Skeletal muscle tissue (tissue), 3 donors: ENCODE measurements at regions not wholly inside any gene's neighbourhood (a gene's known extent, or its start where the extent isn't known, plus 50 kb on each side); places are given as distances from the start of the nearest gene placed in this dataset.

Experiments
- H3K27ac ChIP-seq: one replicate; pipeline ENCODE4 v1.7.0; 2013; ENCODE audit warnings: mild to moderate bottlenecking, low read depth, low read length, inconsistent platforms
- H3K27me3 ChIP-seq, 3 donors: one replicate each; pipeline ENCODE4 v1.7.0; 2013; ENCODE audit warnings: low read length in 3 of 3; ENCODE audit not compliant: control insufficient read depth in 3 of 3, insufficient read depth in 3 of 3
- H3K36me3 ChIP-seq, 3 donors: one replicate each; pipeline ENCODE4 v1.7.0; 2013; ENCODE audit warnings: low read length in 3 of 3; ENCODE audit not compliant: control insufficient read depth in 3 of 3, insufficient read depth in 3 of 3
- H3K4me1 ChIP-seq, 3 donors: one replicate each; pipeline ENCODE4 v1.7.0; 2013; ENCODE audit warnings: low read length in 3 of 3, mild to moderate bottlenecking in 3 of 3; ENCODE audit not compliant: control insufficient read depth in 3 of 3, insufficient read depth in 3 of 3
- H3K4me3 ChIP-seq, 3 donors: one replicate each; pipeline ENCODE4 v1.7.0; 2013; ENCODE audit warnings: low read length in 3 of 3
- H3K9ac ChIP-seq, 3 donors: one replicate each; pipeline ENCODE4 v1.7.0; 2013; ENCODE audit warnings: low read length in 3 of 3, mild to moderate bottlenecking in 3 of 3, moderate library complexity in 2 of 3, low read depth in 1 of 3
- H3K9me3 ChIP-seq, 3 donors: one replicate each; pipeline ENCODE4 v1.7.0; 2013; ENCODE audit warnings: low read length in 3 of 3; ENCODE audit not compliant: control insufficient read depth in 3 of 3
- donor health status: Osteomylitis.

DNA sequence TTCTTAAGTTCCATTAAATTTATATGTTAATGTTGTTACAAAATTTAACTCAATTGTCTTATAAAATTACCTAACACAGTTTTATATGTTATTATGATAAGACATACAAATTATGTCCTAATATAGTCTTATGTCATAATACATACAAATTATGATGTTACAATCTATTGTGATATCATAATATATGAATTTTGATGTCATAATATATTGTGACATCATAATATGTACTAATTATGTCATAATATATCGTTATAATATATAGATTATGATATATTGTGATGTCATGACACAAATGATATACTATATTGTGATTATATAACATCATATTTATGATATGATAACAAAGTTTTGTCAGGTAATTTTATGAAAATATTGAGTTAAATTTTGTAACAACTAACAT, 1789.6 kb downstream of the TP53TG3F start:
- Histone ChIP-seq H3K36me3 (no peaks in the 10 kb centered on the region), H3K4me1 (no peaks in the 10 kb centered on the region), H3K27ac (no peak overlapping the region), H3K27me3 (no peaks in the 10 kb centered on the region), H3K9ac (no peak overlapping the region), H3K9me3 (peaks cover 0 to 7% (median 2%) of the 10 kb centered on the region in 3 donors), H3K4me3 (no peak overlapping the region)

DNA sequence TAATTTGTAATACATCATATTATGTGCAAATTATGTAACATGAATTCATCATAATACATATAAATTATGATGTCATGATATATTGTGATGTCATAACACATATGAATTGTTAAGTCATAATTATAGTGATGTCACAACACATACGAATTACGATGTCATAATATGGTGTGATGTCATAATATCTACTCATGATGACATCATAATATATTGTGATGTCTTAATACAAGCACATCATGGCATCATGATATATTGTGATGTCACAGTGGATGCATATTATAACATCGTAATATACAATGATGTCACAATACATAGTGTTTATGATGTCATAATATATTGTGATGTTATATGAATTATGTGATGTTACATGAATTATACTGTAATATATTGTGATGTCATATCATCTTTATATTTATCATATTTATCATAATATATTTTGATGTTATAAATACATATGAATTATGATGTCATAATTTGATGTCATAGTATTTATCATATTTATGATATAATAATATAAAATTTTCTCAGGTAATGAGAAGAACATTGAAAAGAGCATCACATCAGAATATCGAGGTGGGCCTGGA, 1793.0 kb downstream of the TP53TG3F start:
- Histone ChIP-seq H3K36me3 (no peaks in the 10 kb centered on the region), H3K4me3 (no peak overlapping the region), H3K4me1 (no peaks in the 10 kb centered on the region), H3K9me3 (peaks cover 2 to 7% (median 3%) of the 10 kb centered on the region in 3 donors), H3K27me3 (no peaks in the 10 kb centered on the region), H3K27ac (no peak overlapping the region), H3K9ac (no peak overlapping the region)

DNA sequence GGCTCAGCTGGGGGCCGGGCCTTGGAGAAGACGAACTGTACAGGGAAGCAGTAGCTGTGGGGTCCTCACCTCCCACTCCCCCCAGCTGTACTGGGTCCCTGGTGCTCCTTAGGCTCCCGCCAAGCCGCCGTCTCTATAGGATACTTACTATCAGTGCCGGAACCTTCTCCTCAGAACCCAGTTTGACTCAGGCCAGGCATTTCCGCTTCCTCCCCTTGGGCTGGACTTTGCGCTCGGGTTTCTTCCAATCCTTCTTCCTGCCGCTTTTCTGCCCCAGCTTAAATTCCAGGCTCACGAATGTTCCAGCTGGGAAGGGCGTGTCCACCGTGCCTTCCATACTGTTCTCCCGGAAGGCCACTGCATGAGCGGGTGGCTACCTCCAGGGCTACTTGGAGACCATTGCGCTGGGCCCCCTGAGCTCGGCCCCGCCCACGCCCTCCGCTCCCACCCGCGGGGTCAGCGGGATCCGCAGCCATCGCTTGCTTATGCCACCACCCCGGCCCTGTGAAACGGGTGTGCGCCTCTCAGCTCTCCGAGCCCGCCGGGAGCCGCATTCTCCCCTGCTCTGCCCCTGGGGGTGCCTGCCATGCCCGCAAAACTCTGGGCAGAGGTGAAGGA, 1795.9 kb downstream of the TP53TG3F start:
- Histone ChIP-seq H3K9me3 (peaks cover 2 to 7% (median 3%) of the 10 kb centered on the region in 3 donors), H3K27me3 (no peaks in the 10 kb centered on the region)

DNA sequence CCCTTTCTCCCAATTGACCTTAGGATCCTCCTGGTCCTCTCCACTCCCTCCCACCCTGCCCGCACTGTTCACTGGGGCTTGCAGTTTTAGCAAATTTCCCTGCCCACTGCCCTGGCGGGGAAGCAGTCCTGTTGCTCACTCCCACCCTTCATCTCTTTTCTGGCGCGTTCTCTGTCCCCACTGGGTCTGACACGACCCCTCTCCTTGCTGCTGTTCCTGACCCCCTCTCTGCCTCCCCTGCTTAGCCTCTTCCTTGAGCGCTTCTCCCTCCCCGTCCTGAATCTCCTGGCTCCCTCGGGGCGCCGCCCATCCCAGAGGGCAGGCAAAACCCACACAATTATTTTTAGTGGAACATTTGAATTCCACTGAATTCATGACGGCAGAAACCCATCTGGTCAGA, 1796.4 kb downstream of the TP53TG3F start:
- H3K9ac ChIP-seq = no peak overlapping the region
- H3K36me3 ChIP-seq = no peaks in the 10 kb centered on the region
- H3K4me1 ChIP-seq = no peaks in the 10 kb centered on the region
- H3K27me3 ChIP-seq = no peaks in the 10 kb centered on the region
- no peak overlapping the region for H3K4me3 ChIP-seq
- H3K27ac ChIP-seq = no peak overlapping the region
- H3K9me3 ChIP-seq = peaks cover 2 to 7% (median 3%) of the 10 kb centered on the region in 3 donors

More for the DNA sequence above, 1795.9 kb downstream of the TP53TG3F start:
- Histone ChIP-seq H3K27ac (no peak overlapping the region), H3K4me1 (no peaks in the 10 kb centered on the region), H3K4me3 (no peak overlapping the region), H3K36me3 (no peaks in the 10 kb centered on the region), H3K9ac (no peak overlapping the region)

DNA sequence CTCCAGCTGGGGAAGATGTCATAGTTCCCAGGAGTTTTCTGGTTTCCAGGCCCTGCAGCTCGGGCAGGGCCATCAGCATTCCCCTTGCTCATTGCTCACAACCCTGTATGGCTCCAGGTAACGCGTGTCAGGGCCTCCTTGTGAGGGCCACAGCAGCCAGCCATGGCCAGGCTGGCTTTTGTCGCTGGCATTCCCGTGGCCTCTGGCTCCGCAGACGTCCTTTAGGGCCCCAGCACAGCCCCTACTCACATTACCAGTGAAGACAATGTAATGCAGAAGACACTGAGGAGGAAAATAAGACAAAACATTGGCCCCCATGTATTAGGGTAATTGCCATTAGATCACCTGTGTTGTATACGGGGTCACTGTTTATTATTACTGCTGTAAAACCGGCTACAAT, 1799.0 kb downstream of the TP53TG3F start:
- peaks cover 0 to 3% (median 0%) of the 10 kb centered on the region in 3 donors for H3K9me3 ChIP-seq

DNA sequence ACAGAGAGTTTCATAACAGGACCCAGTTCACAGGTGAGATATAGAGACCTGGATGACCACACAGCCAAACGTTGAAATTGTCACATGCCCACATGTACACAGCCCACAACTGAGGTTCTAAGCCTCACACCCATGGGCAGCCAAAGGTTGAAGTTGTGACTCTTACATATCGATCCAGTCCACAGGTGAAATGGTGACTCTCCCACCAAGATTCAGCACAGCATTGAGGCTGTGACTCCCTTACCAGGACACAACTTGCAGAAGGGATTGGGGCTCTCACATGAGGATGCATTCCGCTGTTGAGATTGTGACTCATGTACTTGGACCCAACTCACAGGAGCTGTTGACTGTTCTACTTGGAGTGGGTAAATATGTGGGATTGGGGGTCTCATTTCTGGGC, 1836.4 kb downstream of the TP53TG3F start:
- no peak overlapping the region for H3K27ac ChIP-seq
- no peak overlapping the region for H3K9ac ChIP-seq
- H3K4me1 ChIP-seq = no peaks in the 10 kb centered on the region
- no peaks in the 10 kb centered on the region for H3K27me3 ChIP-seq
- H3K9me3 ChIP-seq = no peaks in the 10 kb centered on the region
- H3K36me3 ChIP-seq = no peaks in the 10 kb centered on the region
- H3K4me3 ChIP-seq = no peak overlapping the region

More for the DNA sequence above, 1799.0 kb downstream of the TP53TG3F start:
- H3K36me3 ChIP-seq = no peaks in the 10 kb centered on the region
- no peak overlapping the region for H3K27ac ChIP-seq
- no peak overlapping the region for H3K4me3 ChIP-seq
- H3K27me3 ChIP-seq = no peaks in the 10 kb centered on the region
- H3K4me1 ChIP-seq = no peaks in the 10 kb centered on the region
- H3K9ac ChIP-seq = no peak overlapping the region

DNA sequence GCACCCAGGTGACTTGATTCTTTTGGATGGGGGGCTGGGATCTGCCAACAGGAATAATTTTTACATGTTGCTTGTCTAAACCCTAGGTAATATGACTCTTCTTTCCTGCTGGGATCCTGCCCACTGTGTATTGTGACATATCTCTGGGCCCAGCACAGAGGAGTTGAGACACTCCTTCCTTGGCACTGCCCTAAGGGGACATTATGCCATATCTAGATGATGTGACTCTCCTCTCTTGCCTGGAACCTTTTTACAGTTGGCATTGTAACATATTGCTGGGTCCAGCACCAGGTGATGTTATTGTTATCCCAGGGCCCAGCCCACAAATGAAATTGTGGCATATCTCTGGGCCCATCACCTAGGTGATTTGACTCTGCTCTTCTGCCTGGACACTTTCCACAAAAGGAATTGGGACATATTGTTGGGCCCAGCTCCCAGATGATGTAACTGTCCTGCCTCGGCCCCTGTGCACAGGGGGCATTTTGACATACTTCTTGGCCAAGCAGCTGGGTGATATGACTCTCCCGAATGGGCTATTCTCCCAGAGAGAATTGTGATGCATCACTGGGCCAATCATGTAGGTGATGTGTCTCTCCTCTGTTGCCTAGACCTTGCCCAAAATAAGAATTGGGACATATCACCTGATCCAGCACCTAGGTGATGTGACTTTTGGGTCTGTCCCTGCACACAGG, 1837.7 kb downstream of the TP53TG3F start:
- Histone ChIP-seq H3K4me1 (no peaks in the 10 kb centered on the region), H3K27me3 (no peaks in the 10 kb centered on the region), H3K9me3 (no peaks in the 10 kb centered on the region)

DNA sequence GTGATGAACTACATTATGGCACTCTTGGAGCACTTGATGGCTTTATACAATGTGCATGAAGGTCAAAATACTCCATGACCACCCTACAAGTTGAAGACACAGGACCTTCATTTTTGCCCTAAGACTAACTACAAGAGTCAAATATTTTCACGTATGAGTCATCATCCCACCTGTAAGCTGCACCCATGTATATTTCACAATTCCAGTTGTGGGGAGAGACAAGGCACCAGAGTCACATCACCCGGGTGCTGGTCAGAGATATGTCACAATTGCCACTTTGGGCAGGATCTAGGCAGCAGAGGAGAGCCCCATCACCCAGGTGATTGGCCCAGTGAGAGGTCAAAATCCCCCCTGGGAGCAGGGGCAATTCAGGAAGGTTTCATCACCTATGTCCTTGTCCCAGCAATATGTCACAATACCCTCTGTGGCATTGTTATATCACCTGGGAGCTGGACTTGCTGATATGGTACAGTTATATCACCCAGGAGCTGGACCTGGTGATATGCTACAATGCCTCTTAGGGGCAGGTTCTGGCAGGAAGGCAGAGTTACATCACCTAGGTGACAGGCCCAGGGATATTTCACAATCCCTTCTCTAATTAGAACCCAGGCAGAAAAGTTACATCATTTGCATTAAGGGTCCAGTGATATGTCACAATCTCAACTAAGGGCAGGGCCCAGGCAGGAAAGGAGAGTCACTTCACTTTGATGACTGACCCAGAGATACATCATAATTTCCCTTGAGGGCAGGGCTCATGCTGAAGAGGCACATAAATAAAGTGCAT, 1839.2 kb downstream of the TP53TG3F start:
- no peak overlapping the region for H3K4me3 ChIP-seq
- no peaks in the 10 kb centered on the region for H3K27me3 ChIP-seq
- no peaks in the 10 kb centered on the region for H3K4me1 ChIP-seq
- H3K9me3 ChIP-seq = no peaks in the 10 kb centered on the region
- H3K27ac ChIP-seq = no peak overlapping the region
- H3K9ac ChIP-seq = no peak overlapping the region
- no peaks in the 10 kb centered on the region for H3K36me3 ChIP-seq

More for the DNA sequence above, 1837.7 kb downstream of the TP53TG3F start:
- H3K27ac ChIP-seq = no peak overlapping the region
- no peak overlapping the region for H3K4me3 ChIP-seq
- no peaks in the 10 kb centered on the region for H3K36me3 ChIP-seq
- H3K9ac ChIP-seq = no peak overlapping the region

DNA sequence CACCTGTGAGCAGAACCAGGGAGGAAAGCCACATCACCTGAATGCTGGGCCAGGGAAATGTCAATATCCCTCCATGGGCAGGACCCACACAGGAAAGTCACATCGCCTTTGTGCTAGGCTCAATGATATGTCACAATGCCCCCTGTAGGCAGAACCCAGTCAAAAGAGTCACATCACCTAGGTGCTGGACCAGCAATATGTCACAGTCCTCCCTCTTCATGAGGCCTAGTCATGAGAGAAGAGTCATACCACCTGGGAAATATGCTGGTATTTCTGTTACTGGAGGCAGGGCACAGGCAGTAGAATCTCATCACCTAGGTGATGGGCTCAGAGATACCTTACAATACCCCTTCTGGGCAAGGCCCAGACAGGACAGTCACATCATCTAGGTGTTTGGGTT, 1843.4 kb downstream of the TP53TG3F start:
- Histone ChIP-seq H3K36me3 (no peaks in the 10 kb centered on the region), H3K27me3 (no peaks in the 10 kb centered on the region), H3K27ac (no peak overlapping the region), H3K4me3 (no peak overlapping the region), H3K9ac (no peak overlapping the region), H3K4me1 (no peaks in the 10 kb centered on the region), H3K9me3 (no peaks in the 10 kb centered on the region)

DNA sequence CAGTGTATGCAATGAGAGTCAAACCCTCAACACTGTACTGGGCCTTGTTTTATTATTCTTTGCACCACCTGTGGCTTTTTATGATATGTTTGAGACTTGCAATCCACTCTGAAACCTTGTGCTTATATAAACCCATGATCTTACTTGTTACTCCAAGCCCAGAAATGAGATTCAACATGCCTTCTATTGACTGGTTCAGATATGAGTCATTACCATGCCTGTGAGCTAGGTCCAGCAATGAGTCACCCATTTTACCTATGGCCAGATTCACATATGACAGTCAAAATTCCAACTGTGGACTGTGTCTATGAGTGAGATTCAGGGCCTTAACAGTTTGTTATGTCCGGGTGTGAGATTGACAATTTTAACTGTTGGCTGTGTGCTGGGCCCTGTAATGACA, 1846.1 kb downstream of the TP53TG3F start:
- H3K4me3 ChIP-seq = no peak overlapping the region
- H3K9ac ChIP-seq = no peak overlapping the region
- H3K27ac ChIP-seq = no peak overlapping the region
- H3K4me1 ChIP-seq = no peaks in the 10 kb centered on the region
- no peaks in the 10 kb centered on the region for H3K36me3 ChIP-seq
- H3K9me3 ChIP-seq = no peaks in the 10 kb centered on the region
- no peaks in the 10 kb centered on the region for H3K27me3 ChIP-seq
